GM12891 (cell line): ENCODE measurements at regions not wholly inside any gene's neighbourhood (a gene's known extent, or its start where the extent isn't known, plus 50 kb on each side); places are given as distances from the start of the nearest gene placed in this dataset.

Experiments used
- DNase-seq: peaks from one replicate; pipeline ENCODE4 v3.0.0; 2011; ENCODE audit warnings: low spot score; ENCODE audit not compliant: insufficient read length
- FAIRE-seq: peaks from 2 replicates; lab custom pipeline; 2011; peaks lifted over from hg19 to GRCh38; lab: Jason Lieb, UNC
- PAX5 ChIP-seq: IDR thresholded peaks from 2 replicates; pipeline ENCODE4 v1.6.1; 2011; ENCODE audit warnings: low read length, moderate library complexity, mild to moderate bottlenecking; ENCODE audit not compliant: insufficient read depth, severe bottlenecking
- POLR2A ChIP-seq: IDR thresholded peaks from 2 replicates; pipeline ENCODE4 v1.6.1; 2011; ENCODE audit warnings: low read depth, low read length, control low read depth
- POLR2AphosphoS5 ChIP-seq: IDR thresholded peaks from 2 replicates; pipeline ENCODE4 v1.6.1; 2011; ENCODE audit warnings: low read depth, low read length, control low read depth
- POU2F2 ChIP-seq: IDR thresholded peaks from 2 replicates; pipeline ENCODE4 v1.6.1; 2011; ENCODE audit warnings: low read depth, mild to moderate bottlenecking, control low read depth, low read length, moderate library complexity
- SPI1 ChIP-seq: IDR thresholded peaks from 2 replicates; pipeline ENCODE4 v1.6.1; 2011; ENCODE audit warnings: low read depth, low read length, control low read depth
- TAF1 ChIP-seq: IDR thresholded peaks from 2 replicates; pipeline ENCODE4 v1.6.1; 2011; ENCODE audit warnings: low read depth, low read length, control low read depth

- no peak for FAIRE-seq
Measured at GRCh38 chr3:4125576-4125975, 177.6 kb upstream of the SETMAR start.

GRCh38 chr3:4138150-4138785, 164.9 kb upstream of the SETMAR start:
- DNase-seq (no peak), FAIRE-seq (no peak)
- TF ChIP-seq POLR2AphosphoS5 = no peak
- TF ChIP-seq TAF1 = no peak
- TF ChIP-seq PAX5 = no peak
- no peak for TF ChIP-seq POU2F2
- no peak for TF ChIP-seq POLR2A
- no peak for TF ChIP-seq SPI1

More at GRCh38 chr3:4125576-4125975, 177.6 kb upstream of the SETMAR start:
- DNase-seq = no peak
- TF ChIP-seq SPI1 (no peak), POLR2AphosphoS5 (no peak), POU2F2 (no peak), PAX5 (no peak), TAF1 (no peak), POLR2A (no peak)

GRCh38 chr3:4138786-4139431, 164.3 kb upstream of the SETMAR start:
- no peak for DNase-seq
- TF ChIP-seq POLR2AphosphoS5 (no peak), SPI1 (no peak), PAX5 (no peak), TAF1 (no peak), POU2F2 (no peak), POLR2A (no peak)
- no peak for FAIRE-seq

GRCh38 chr3:4139462-4140140, 163.6 kb upstream of the SETMAR start:
- DNase-seq (no peak), FAIRE-seq (no peak)
- TF ChIP-seq POU2F2 (no peak), POLR2A (no peak), PAX5 (no peak), POLR2AphosphoS5 (no peak)

GRCh38 chr3:4140921-4141320, 162.2 kb upstream of the SETMAR start:
- FAIRE-seq = no peak
- no peak for DNase-seq
- TF ChIP-seq POLR2A (no peak), POLR2AphosphoS5 (no peak), PAX5 (no peak), SPI1 (no peak), POU2F2 (no peak), TAF1 (no peak)

- FAIRE-seq = no peak
- TF ChIP-seq POU2F2 (no peak), POLR2A (no peak), PAX5 (no peak), SPI1 (no peak)
- no peak for DNase-seq
Measured at GRCh38 chr3:4147556-4148118, 155.5 kb upstream of the SETMAR start.

- DNase-seq (no peak), FAIRE-seq (no peak)
- no peak for TF ChIP-seq POLR2AphosphoS5
- no peak for TF ChIP-seq POU2F2
- no peak for TF ChIP-seq TAF1
- no peak for TF ChIP-seq POLR2A
- TF ChIP-seq PAX5 = no peak
- no peak for TF ChIP-seq SPI1
Measured at GRCh38 chr3:4149296-4149695, 153.9 kb upstream of the SETMAR start.

GRCh38 chr3:4150816-4151215, 152.4 kb upstream of the SETMAR start:
- TF ChIP-seq POU2F2 (no peak), SPI1 (no peak), PAX5 (no peak), POLR2A (no peak), TAF1 (no peak), POLR2AphosphoS5 (no peak)
- DNase-seq (no peak), FAIRE-seq (no peak)

- FAIRE-seq (no peak), DNase-seq (no peak)
- TF ChIP-seq POLR2A (no peak), TAF1 (no peak), POLR2AphosphoS5 (no peak), SPI1 (no peak), POU2F2 (no peak), PAX5 (no peak)
Measured at GRCh38 chr3:4151859-4152258, 151.3 kb upstream of the SETMAR start.
